ENCODE measurements at regions not wholly inside any gene's neighbourhood (a gene's known extent, or its start where the extent isn't known, plus 50 kb on each side); places are given as distances from the start of the nearest gene placed in this dataset.
"Not testable (repeated sequence)": the region's sequence is repeated elsewhere in the genome, so short reads cannot be mapped to it uniquely, and the experiment has no call there.

GRCh38 chr14:81618695-81619094 is 85.0 kb upstream of the SEL1L start:
- DNase-seq: no peak
- no peak overlapping the region for H3K27ac ChIP-seq (ENCODE audit: low read depth, low read length)
- no peak for ATAC-seq
- Mint-ChIP-seq H3K27ac (no peak overlapping the region), H3K9me3 (peaks cover 0 to 3% (median 0%) of the 10 kb centered on the region in 11 donors), H3K27me3 (peaks cover 0 to 16% (median 2%) of the 10 kb centered on the region in 5 donors), H3K4me1 (no peaks in the 10 kb centered on the region), H3K36me3 (no peaks in the 10 kb centered on the region), H3K4me3 (no peak overlapping the region)
- no peaks in the 10 kb centered on the region for H3K36me3 ChIP-seq (ENCODE audit: control insufficient read depth in 2 of 3, insufficient read depth in 3 of 3, low read length in 3 of 3)
- H3K4me1 ChIP-seq (ENCODE audit: control insufficient read depth in 2 of 2, insufficient read depth in 2 of 2, low read length in 2 of 2): no peaks in the 10 kb centered on the region
- H3K4me3 ChIP-seq (ENCODE audit: low read length): no peak overlapping the region
- ChIA-PET CTCF (no interaction called here), POLR2A (no interaction called here)
- no peaks in the 10 kb centered on the region for H3K27me3 ChIP-seq (ENCODE audit: control insufficient read depth in 2 of 2, insufficient read depth in 2 of 2, low read length in 2 of 2)
- H3K9me3 ChIP-seq (ENCODE audit: control insufficient read depth in 2 of 3, low read length in 3 of 3): no peaks in the 10 kb centered on the region
- intact Hi-C loops (cut with micrococcal nuclease): no loop called here

DNA sequence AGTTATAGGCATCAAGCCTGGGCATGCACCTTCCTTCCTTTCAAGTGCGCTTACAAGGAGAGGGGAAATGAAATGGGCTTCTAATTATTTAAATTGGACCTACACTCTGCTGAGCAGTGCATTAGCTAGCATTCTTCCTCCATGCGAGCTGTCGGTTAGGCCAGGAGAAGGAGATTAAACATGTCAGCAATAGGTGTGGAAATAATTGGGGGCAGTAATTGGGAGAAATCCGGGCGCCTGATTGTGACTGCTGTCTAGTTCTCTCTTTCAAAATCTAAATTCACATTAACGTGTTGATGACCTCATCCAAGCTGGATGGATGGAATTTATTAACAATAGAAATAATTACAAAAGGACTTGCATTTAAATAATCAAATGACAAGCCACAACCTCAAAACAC is 86.2 kb upstream of the SEL1L start:
- H3K36me3 Mint-ChIP-seq: no peaks in the 10 kb centered on the region
- intact Hi-C loops (cut with micrococcal nuclease): no loop called here
- ChIA-PET POLR2A (no interaction called here), CTCF (no interaction called here)
- H3K27ac ChIP-seq (ENCODE audit: low read depth, low read length): no peak overlapping the region
- no peak overlapping the region for H3K4me3 ChIP-seq (ENCODE audit: low read length)
- no peaks in the 10 kb centered on the region for H3K4me1 ChIP-seq (ENCODE audit: control insufficient read depth in 2 of 2, insufficient read depth in 2 of 2, low read length in 2 of 2)
- H3K36me3 ChIP-seq (ENCODE audit: control insufficient read depth in 2 of 3, insufficient read depth in 3 of 3, low read length in 3 of 3): no peaks in the 10 kb centered on the region
- no peak overlapping the region for H3K4me3 Mint-ChIP-seq
- peaks cover 0 to 3% (median 0%) of the 10 kb centered on the region in 11 donors for H3K9me3 Mint-ChIP-seq
- H3K27ac Mint-ChIP-seq: no peak overlapping the region
- H3K27me3 Mint-ChIP-seq: peaks cover 0 to 15% (median 8%) of the 10 kb centered on the region in 5 donors
- H3K4me1 Mint-ChIP-seq: no peaks in the 10 kb centered on the region
- ATAC-seq: no peak
- H3K27me3 ChIP-seq (ENCODE audit: control insufficient read depth in 2 of 2, insufficient read depth in 2 of 2, low read length in 2 of 2): no peaks in the 10 kb centered on the region
- H3K9me3 ChIP-seq (ENCODE audit: control insufficient read depth in 2 of 3, low read length in 3 of 3): no peaks in the 10 kb centered on the region
- DNase-seq: no peak

DNA sequence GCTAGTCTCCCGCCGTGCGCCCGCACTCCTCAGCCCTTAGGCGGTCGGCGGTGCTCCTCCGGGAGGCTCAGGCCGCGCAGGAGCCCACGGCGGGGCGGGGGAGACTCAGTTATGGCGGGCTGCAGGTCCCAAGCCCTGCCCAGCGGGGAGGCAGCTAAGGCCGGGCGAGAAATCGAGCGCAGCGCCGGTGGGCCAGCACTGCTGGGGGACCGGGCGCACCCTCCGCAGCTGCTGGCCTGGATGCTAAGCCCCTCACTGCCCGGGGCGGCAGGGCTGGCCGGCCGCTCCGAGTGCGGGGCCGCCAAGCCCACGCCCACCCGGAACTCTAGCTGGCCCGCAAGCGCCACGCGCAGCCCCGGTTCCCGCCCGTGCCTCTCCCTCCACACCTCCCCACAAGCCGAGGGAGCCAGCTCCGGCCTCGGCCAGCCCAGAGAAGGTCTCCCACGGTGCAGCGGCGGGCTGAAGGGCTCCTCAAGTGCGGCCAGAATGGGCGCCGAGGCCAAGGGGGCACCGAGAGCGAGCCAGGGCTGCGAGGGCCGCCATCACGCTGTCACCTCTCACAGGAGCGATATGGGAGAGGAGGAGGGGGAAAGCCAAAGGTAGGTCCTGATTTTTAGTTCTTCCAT is 90.2 kb upstream of the SEL1L start:
- H3K27me3 Mint-ChIP-seq: peaks cover 0 to 16% (median 11%) of the 10 kb centered on the region in 5 donors
- intact Hi-C loops (cut with micrococcal nuclease): loop anchor here in 1 of 2 donors (2.0 kb wide), 1 partner anchor 367 kb away; no protein-coding TSS in a partner anchor
- H3K4me1 ChIP-seq (ENCODE audit: control insufficient read depth in 2 of 2, insufficient read depth in 2 of 2, low read length in 2 of 2); H3K9me3 Mint-ChIP-seq; H3K4me1 Mint-ChIP-seq; CTCF ChIA-PET; H3K27me3 ChIP-seq (ENCODE audit: control insufficient read depth in 2 of 2, insufficient read depth in 2 of 2, low read length in 2 of 2); H3K27ac ChIP-seq (ENCODE audit: low read depth, low read length); DNase-seq; H3K36me3 ChIP-seq (ENCODE audit: control insufficient read depth in 2 of 3, insufficient read depth in 3 of 3, low read length in 3 of 3); H3K27ac Mint-ChIP-seq; H3K4me3 Mint-ChIP-seq; H3K9me3 ChIP-seq (ENCODE audit: control insufficient read depth in 2 of 3, low read length in 3 of 3); ATAC-seq; H3K4me3 ChIP-seq (ENCODE audit: low read length); POLR2A ChIA-PET; H3K36me3 Mint-ChIP-seq: not testable (repeated sequence)

- Mint-ChIP-seq H3K4me1 (no peaks in the 10 kb centered on the region), H3K27me3 (peaks cover 0 to 16% (median 14%) of the 10 kb centered on the region in 5 donors), H3K4me3 (no peak overlapping the region), H3K27ac (no peak overlapping the region), H3K36me3 (no peaks in the 10 kb centered on the region), H3K9me3 (peaks cover 0 to 3% (median 0%) of the 10 kb centered on the region in 11 donors)
- no peaks in the 10 kb centered on the region for H3K9me3 ChIP-seq (ENCODE audit: control insufficient read depth in 2 of 3, low read length in 3 of 3)
- no peaks in the 10 kb centered on the region for H3K27me3 ChIP-seq (ENCODE audit: control insufficient read depth in 2 of 2, insufficient read depth in 2 of 2, low read length in 2 of 2)
- intact Hi-C loops (cut with micrococcal nuclease): loop anchor here in 1 of 2 donors (2.0 kb wide), 1 partner anchor 365 kb away; no protein-coding TSS in a partner anchor
- no peaks in the 10 kb centered on the region for H3K36me3 ChIP-seq (ENCODE audit: control insufficient read depth in 2 of 3, insufficient read depth in 3 of 3, low read length in 3 of 3)
- ChIA-PET CTCF (no interaction called here), POLR2A (no interaction called here)
- no peak for ATAC-seq
- H3K27ac ChIP-seq (ENCODE audit: low read depth, low read length): no peak overlapping the region
- peak in 1 of 9 donors; percentile 2 for DNase-seq
- H3K4me3 ChIP-seq (ENCODE audit: low read length): no peak overlapping the region
- no peaks in the 10 kb centered on the region for H3K4me1 ChIP-seq (ENCODE audit: control insufficient read depth in 2 of 2, insufficient read depth in 2 of 2, low read length in 2 of 2)
Observed at GRCh38 chr14:81625343-81625742, 91.7 kb upstream of the SEL1L start.

DNA sequence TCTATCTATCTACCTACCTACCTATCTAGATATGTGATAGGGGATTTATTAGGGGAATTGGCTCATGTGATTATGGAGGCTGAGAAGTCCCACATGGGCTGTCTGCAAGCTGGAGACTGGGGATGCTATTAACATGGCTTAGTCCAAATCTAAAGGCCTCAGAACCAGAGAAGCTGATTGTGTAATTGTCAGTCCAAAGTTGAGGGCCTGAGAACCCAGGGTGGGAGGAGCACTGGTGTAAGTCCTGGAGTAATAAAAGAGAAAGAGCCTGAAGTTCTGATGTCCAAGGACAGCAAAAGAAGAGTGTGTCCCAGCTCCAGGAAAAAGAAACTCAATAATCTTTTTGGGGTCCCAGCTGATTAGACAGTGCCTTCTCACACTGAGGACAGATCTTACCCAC is 98.5 kb upstream of the SEL1L start:
- H3K4me1 Mint-ChIP-seq: no peaks in the 10 kb centered on the region
- DNase-seq: no peak
- ChIA-PET POLR2A (no interaction called here), CTCF (no interaction called here)
- Histone ChIP-seq H3K36me3 (ENCODE audit: control insufficient read depth in 2 of 3, insufficient read depth in 3 of 3, low read length in 3 of 3) (no peaks in the 10 kb centered on the region), H3K9me3 (ENCODE audit: control insufficient read depth in 2 of 3, low read length in 3 of 3) (no peaks in the 10 kb centered on the region), H3K27ac (ENCODE audit: low read depth, low read length) (no peak overlapping the region), H3K4me3 (ENCODE audit: low read length) (no peak overlapping the region), H3K4me1 (ENCODE audit: control insufficient read depth in 2 of 2, insufficient read depth in 2 of 2, low read length in 2 of 2) (no peaks in the 10 kb centered on the region), H3K27me3 (ENCODE audit: control insufficient read depth in 2 of 2, insufficient read depth in 2 of 2, low read length in 2 of 2) (no peaks in the 10 kb centered on the region)
- intact Hi-C loops (cut with micrococcal nuclease): no loop called here
- H3K27me3 Mint-ChIP-seq: peaks cover 0 to 19% (median 11%) of the 10 kb centered on the region in 5 donors
- H3K36me3 Mint-ChIP-seq: no peaks in the 10 kb centered on the region
- no peak for ATAC-seq
- no peak overlapping the region for H3K4me3 Mint-ChIP-seq
- H3K27ac Mint-ChIP-seq: no peak overlapping the region
- H3K9me3 Mint-ChIP-seq: peaks cover 0 to 2% (median 0%) of the 10 kb centered on the region in 11 donors

- Mint-ChIP-seq H3K4me1 (no peaks in the 10 kb centered on the region), H3K4me3 (no peak overlapping the region), H3K27me3 (peaks cover 0 to 19% (median 11%) of the 10 kb centered on the region in 5 donors), H3K27ac (no peak overlapping the region), H3K36me3 (no peaks in the 10 kb centered on the region), H3K9me3 (peaks cover 0 to 2% (median 0%) of the 10 kb centered on the region in 11 donors)
- no peaks in the 10 kb centered on the region for H3K27me3 ChIP-seq (ENCODE audit: control insufficient read depth in 2 of 2, insufficient read depth in 2 of 2, low read length in 2 of 2)
- H3K27ac ChIP-seq (ENCODE audit: low read depth, low read length): no peak overlapping the region
- no peaks in the 10 kb centered on the region for H3K4me1 ChIP-seq (ENCODE audit: control insufficient read depth in 2 of 2, insufficient read depth in 2 of 2, low read length in 2 of 2)
- no peak for ATAC-seq
- H3K4me3 ChIP-seq (ENCODE audit: low read length): no peak overlapping the region
- intact Hi-C loops (cut with micrococcal nuclease): no loop called here
- ChIA-PET POLR2A (no interaction called here), CTCF (no interaction called here)
- DNase-seq: no peak
- no peaks in the 10 kb centered on the region for H3K9me3 ChIP-seq (ENCODE audit: control insufficient read depth in 2 of 3, low read length in 3 of 3)
- no peaks in the 10 kb centered on the region for H3K36me3 ChIP-seq (ENCODE audit: control insufficient read depth in 2 of 3, insufficient read depth in 3 of 3, low read length in 3 of 3)
Observed at GRCh38 chr14:81633496-81633895, 99.8 kb upstream of the SEL1L start.

- H3K27me3 Mint-ChIP-seq: peaks cover 0 to 21% (median 6%) of the 10 kb centered on the region in 5 donors
- POLR2A ChIA-PET: no interaction called here
Observed at GRCh38 chr14:81637639-81638038, 104.0 kb upstream of the SEL1L start.

More at GRCh38 chr14:81637639-81638038, 104.0 kb upstream of the SEL1L start:
- Mint-ChIP-seq H3K27ac (no peak overlapping the region), H3K36me3 (no peaks in the 10 kb centered on the region), H3K4me1 (no peaks in the 10 kb centered on the region), H3K9me3 (peaks cover 0 to 4% (median 0%) of the 10 kb centered on the region in 11 donors), H3K4me3 (no peak overlapping the region)
- ATAC-seq (no peak), DNase-seq (no peak)
- H3K4me3 ChIP-seq (ENCODE audit: low read length): no peak overlapping the region
- no peaks in the 10 kb centered on the region for H3K4me1 ChIP-seq (ENCODE audit: control insufficient read depth in 2 of 2, insufficient read depth in 2 of 2, low read length in 2 of 2)
- CTCF ChIA-PET: no interaction called here
- H3K9me3 ChIP-seq (ENCODE audit: control insufficient read depth in 2 of 3, low read length in 3 of 3): no peaks in the 10 kb centered on the region
- no peaks in the 10 kb centered on the region for H3K27me3 ChIP-seq (ENCODE audit: control insufficient read depth in 2 of 2, insufficient read depth in 2 of 2, low read length in 2 of 2)
- H3K36me3 ChIP-seq (ENCODE audit: control insufficient read depth in 2 of 3, insufficient read depth in 3 of 3, low read length in 3 of 3): no peaks in the 10 kb centered on the region
- intact Hi-C loops (cut with micrococcal nuclease): no loop called here
- no peak overlapping the region for H3K27ac ChIP-seq (ENCODE audit: low read depth, low read length)

Measured in naive thymus-derived CD4-positive, alpha-beta T cell (primary cell).